IMR-90 (cell line): ENCODE measurements at regions not wholly inside any gene's neighbourhood (a gene's known extent, or its start where the extent isn't known, plus 50 kb on each side); places are given as distances from the start of the nearest gene placed in this dataset.

ENCODE experiments used
- ATAC-seq: fragments of 200-7000 bp; cut with Tn5 transposase; 2 replicates; pipeline ENCODE4 v1.9.1; 2020; ENCODE audit warnings: low read depth, mild to moderate bottlenecking, moderate library complexity
- BruUV-seq: library from RNA; stranded (reverse); fragments of 400-500 nt; replicated peaks from 2 replicates; lab custom pipeline; 2021; lab: Mats Ljungman, UMichigan
- CTCF ChIA-PET: fragments of 300-600 bp; formaldehyde crosslinking; extraction: SDS; loops from one replicate; lab custom pipeline; 2021; ENCODE audit warnings: antibody characterized with exemption; lab: Yijun Ruan, JAX
- POLR2A ChIA-PET: fragments of 300-600 bp; sonication (Branson Sonifier 250); formaldehyde crosslinking; loops from one replicate; lab custom pipeline; 2022; ENCODE audit warnings: antibody characterized with exemption; ENCODE audit not compliant: unreplicated experiment; lab: Charles Lee
- DNase-seq: peaks from one replicate; pipeline ENCODE4 v3.0.0; 2013
- H2AFZ ChIP-seq: replicated peaks from 2 replicates; pipeline ENCODE3; 2013; ENCODE audit warnings: low read length, mild to moderate bottlenecking; ENCODE audit not compliant: poor library complexity
- H2AK5ac ChIP-seq: 2 replicates; pipeline ENCODE4 v1.6.1; 2013; ENCODE audit warnings: low read depth, low read length, inconsistent platforms
- H2AK9ac ChIP-seq: replicated peaks from 2 replicates; pipeline ENCODE3; 2013; ENCODE audit warnings: mild to moderate bottlenecking, low read depth, low read length, moderate library complexity; ENCODE audit not compliant: poor library complexity
- H2BK120ac ChIP-seq: 2 replicates; pipeline ENCODE4 v1.6.1; 2013; ENCODE audit warnings: low read depth, low read length, inconsistent platforms
- H2BK15ac ChIP-seq: 3 replicates; pipeline ENCODE4 v1.6.1; 2013; ENCODE audit warnings: low read depth, low read length, inconsistent platforms
- H2BK20ac ChIP-seq: 2 replicates; pipeline ENCODE4 v1.6.1; 2013; ENCODE audit warnings: low read depth, mild to moderate bottlenecking, inconsistent platforms, low read length, moderate library complexity
- H2BK5ac ChIP-seq: 2 replicates; pipeline ENCODE4 v1.6.1; 2013; ENCODE audit warnings: mild to moderate bottlenecking, low read depth, low read length, inconsistent platforms; ENCODE audit not compliant: poor library complexity, severe bottlenecking
- H3K14ac ChIP-seq: replicated peaks from 2 replicates; pipeline ENCODE4 v1.6.1; 2013; ENCODE audit warnings: low read depth, low read length, inconsistent platforms
- H3K18ac ChIP-seq: 2 replicates; pipeline ENCODE4 v1.6.1; 2013; ENCODE audit warnings: low read depth, low read length, control low read depth
- H3K23ac ChIP-seq: 2 replicates; pipeline ENCODE4 v1.6.1; 2013; ENCODE audit warnings: low read depth, low read length, inconsistent platforms
- H3K27ac ChIP-seq: 2 replicates; pipeline ENCODE4 v1.5.1; 2013; ENCODE audit warnings: mild to moderate bottlenecking, control low read depth, low read length; ENCODE audit not compliant: insufficient read depth
- H3K27me3 ChIP-seq: 2 replicates; pipeline ENCODE4 v1.6.1; 2013; ENCODE audit warnings: low read length; ENCODE audit not compliant: control insufficient read depth, insufficient read depth
- H3K36me3 ChIP-seq: 2 replicates; pipeline ENCODE4 v1.6.1; 2013; ENCODE audit warnings: low read length, mixed read lengths; ENCODE audit not compliant: control insufficient read depth, insufficient read depth
- H3K4ac ChIP-seq: 2 replicates; pipeline ENCODE4 v1.6.1; 2013; ENCODE audit warnings: low read depth, low read length, inconsistent platforms
- H3K4me1 ChIP-seq: 2 replicates; pipeline ENCODE4 v1.6.1; 2013; ENCODE audit warnings: low read length, mixed read lengths; ENCODE audit not compliant: control insufficient read depth, insufficient read depth
- H3K4me2 ChIP-seq: 2 replicates; pipeline ENCODE4 v1.6.1; 2013; ENCODE audit warnings: low read depth, mild to moderate bottlenecking, control low read depth, low read length, moderate library complexity
- H3K4me3 ChIP-seq: 2 replicates; pipeline ENCODE4 v1.5.1; 2013; ENCODE audit warnings: low read depth, mild to moderate bottlenecking, control low read depth, low read length, moderate library complexity; ENCODE audit not compliant: insufficient read depth
- H3K56ac ChIP-seq: 2 replicates; pipeline ENCODE4 v1.6.1; 2013; ENCODE audit warnings: low read length, inconsistent platforms; ENCODE audit not compliant: insufficient read depth; ENCODE audit errors: extremely low read depth
- H3K79me1 ChIP-seq, 2 experiments: 2 replicates each; pipeline ENCODE4 v1.6.1; 2013; ENCODE audit warnings: low read length in 2 of 2, inconsistent platforms in 1 of 2, low read depth in 1 of 2
- H3K9ac ChIP-seq: 2 replicates; pipeline ENCODE4 v1.6.1; 2013; ENCODE audit warnings: low read depth, low read length, control low read depth
- H3K9me1 ChIP-seq: 2 replicates; pipeline ENCODE4 v1.6.1; 2013; ENCODE audit warnings: low read length, inconsistent platforms; ENCODE audit not compliant: insufficient read depth
- H3K9me3 ChIP-seq: 2 replicates; pipeline ENCODE4 v1.6.1; 2013; ENCODE audit warnings: low read length; ENCODE audit not compliant: control insufficient read depth, insufficient read depth
- H4K20me1 ChIP-seq: 2 replicates; pipeline ENCODE4 v1.6.1; 2013; ENCODE audit warnings: low read length, inconsistent platforms; ENCODE audit not compliant: insufficient read depth
- H4K5ac ChIP-seq: 2 replicates; pipeline ENCODE4 v1.6.1; 2013; ENCODE audit warnings: mild to moderate bottlenecking, low read depth, low read length, control low read depth
- H4K8ac ChIP-seq, 2 experiments: 2 replicates each; pipeline ENCODE4 v1.6.1; 2013; ENCODE audit warnings: low read depth in 2 of 2, low read length in 2 of 2, control low read depth in 1 of 2, inconsistent platforms in 1 of 2
- H4K91ac ChIP-seq: 2 replicates; pipeline ENCODE4 v1.6.1; 2013; ENCODE audit warnings: low read depth, low read length, inconsistent platforms; ENCODE audit not compliant: insufficient read depth
- CHD1 ChIP-seq: IDR thresholded peaks from 2 replicates; pipeline ENCODE4 v1.6.1; 2012; ENCODE audit warnings: low read depth, low read length, improper control_type of control experiment
- MAZ ChIP-seq: IDR thresholded peaks from 2 replicates; pipeline ENCODE4 v1.6.1; 2012; ENCODE audit warnings: low read depth, mild to moderate bottlenecking, low read length, improper control_type of control experiment, moderate library complexity, borderline replicate concordance
- NFE2L2 ChIP-seq: fragments of 150-350 bp; IDR thresholded peaks from 2 replicates; pipeline ENCODE4 v1.6.1; 2016; ENCODE audit warnings: low read depth, mild to moderate bottlenecking, low read length
- WGBS, 2 experiments: methylation state at CpG; one replicate each; pipeline versions ENCODE4 v1.1.5 to v1.1.7; 2013; ENCODE audit warnings: missing lambda C conversion rate in 2 of 2; ENCODE audit not compliant: insufficient read length in 1 of 2; ENCODE audit errors: extremely low coverage in 2 of 2; 5-methylcytosine and 5-hydroxymethylcytosine counted together
- dilution Hi-C: fragments of 300-500 bp; cut with HindIII; formaldehyde crosslinking; loops from one replicate; pipeline ENCODE4 v1.14.3; 2018; ENCODE audit warnings: low sequenced_read_pairs; ENCODE audit not compliant: unreplicated experiment
- in situ Hi-C: fragments of 300-500 bp; cut with MboI; formaldehyde crosslinking; loops from 3 replicates; pipeline ENCODE4 v1.14.3; 2019; ENCODE audit warnings: low sequenced_read_pairs, inconsistent platforms, mixed read lengths
- intact Hi-C: fragments of 100-400 bp; cut with micrococcal nuclease; formaldehyde crosslinking; loops from 2 replicates; pipeline ENCODE4 v1.10.0; 2022

- TF ChIP-seq MAZ: no peak
Observed at GRCh38 chr5:17005107-17005828, 69.2 kb upstream of the MYO10 start (continued).

GRCh38 chr5:17012289-17012688, 76.2 kb upstream of the MYO10 start:
- Histone ChIP-seq H2AFZ (no peak overlapping the region), H2BK15ac (peak overlapping the region; percentile 74; the same call in 2 of the 3 replicates), H3K9me1 (peaks cover 2% of the 10 kb centered on the region), H3K27me3 (no peaks in the 10 kb centered on the region), H3K9me3 (no peaks in the 10 kb centered on the region), H2BK120ac (peak overlapping the region; percentile 82), H3K23ac (no peak overlapping the region), H3K27ac (no peak overlapping the region), H4K8ac (peak overlapping the region; percentile 5 to 72; a peak in 3 of 4 replicates), H3K4ac (peak overlapping the region; percentile 77; the same call in 1 of the 2 replicates), H2BK20ac (peak overlapping the region; percentile 88), H3K4me3 (no peak overlapping the region), H3K36me3 (no peaks in the 10 kb centered on the region), H4K91ac (peak overlapping the region; percentile 26), H3K14ac (peak overlapping the region; percentile 49), H2BK5ac (peak overlapping the region; percentile 58), H3K79me1 (no peaks in the 10 kb centered on the region), H3K18ac (peak overlapping the region; percentile 82; the same call in 1 of the 2 replicates), H3K56ac (no peak overlapping the region), H3K4me1 (peaks cover 4% of the 10 kb centered on the region; the same call in 1 of the 2 replicates), H3K4me2 (no peak overlapping the region), H4K20me1 (no peaks in the 10 kb centered on the region), H2AK9ac (no peak overlapping the region), H2AK5ac (peak overlapping the region; percentile 82), H4K5ac (peak overlapping the region; percentile 83; the same call in 1 of the 2 replicates), H3K9ac (no peak overlapping the region)
- ATAC-seq (peak; percentile 32; the same call in 1 of the 2 replicates), DNase-seq (peak; percentile 83)
- 75% methylated on average over 1 of the region's 3 CpGs; no CpG with 5 or more reads in 1 of the 2 experiments for WGBS, 2 experiments
- dilution Hi-C loops: no loop called here
- ChIA-PET POLR2A (no interaction called here), CTCF (no interaction called here)
- BruUV-seq: no TSS peak
- in situ Hi-C loops: no loop called here
- TF ChIP-seq NFE2L2: peak; percentile 38; the same call in 1 of the 2 replicates
- TF ChIP-seq CHD1: no peak
- intact Hi-C loops: no loop called here
